BJ (cell line): ENCODE measurements at regions not wholly inside any gene's neighbourhood (a gene's known extent, or its start where the extent isn't known, plus 50 kb on each side); places are given as distances from the start of the nearest gene placed in this dataset.

Experiments
- CTCF ChIA-PET: fragments of 350-600 bp; formaldehyde crosslinking; extraction: SDS; loops from one replicate; lab custom pipeline; 2021; ENCODE audit warnings: antibody characterized with exemption, inconsistent platforms; lab: Yijun Ruan, JAX
- POLR2A ChIA-PET: fragments of 300-600 bp; sonication (Branson Sonifier 250); formaldehyde crosslinking; extraction: SDS; loops from one replicate; lab custom pipeline; 2021; ENCODE audit warnings: antibody characterized with exemption; lab: Charles Lee
- DNase-seq: peaks from one replicate; pipeline ENCODE4 v3.0.0-alpha.2; 2011; ENCODE audit warnings: low read depth
- H3K27me3 ChIP-seq: 2 replicates; pipeline ENCODE4 v1.6.0; 2011; ENCODE audit warnings: low read length; ENCODE audit not compliant: control insufficient read depth, insufficient read depth
- H3K36me3 ChIP-seq: 2 replicates; pipeline ENCODE4 v1.5.1; 2011; ENCODE audit warnings: low read length; ENCODE audit not compliant: control insufficient read depth, insufficient read depth
- H3K4me3 ChIP-seq: 2 replicates; pipeline ENCODE4 v1.5.1; 2011; ENCODE audit warnings: low read depth, mild to moderate bottlenecking, control low read depth, low read length
- CTCF ChIP-seq: IDR thresholded peaks from 2 replicates; pipeline ENCODE4 v1.5.1; 2011; ENCODE audit warnings: low read depth, mild to moderate bottlenecking, control low read depth, inconsistent platforms, low read length, moderate library complexity; ENCODE audit not compliant: insufficient read depth

GRCh38 chr6:126761854-126762253 lies 356.6 kb upstream of the RSPO3 start:
- no peak for TF ChIP-seq CTCF
- H3K27me3 ChIP-seq = no peaks in the 10 kb centered on the region
- ChIA-PET CTCF (interaction anchor here (0.7 kb wide), 1 partner anchor 20 kb away, joined by 3 read pairs; no protein-coding TSS in a partner anchor), POLR2A (interaction anchor here (0.5 kb wide), 1 partner anchor 112 kb away, joined by 3 read pairs; no protein-coding TSS in a partner anchor)
- no peak overlapping the region for H3K4me3 ChIP-seq
- no peaks in the 10 kb centered on the region for H3K36me3 ChIP-seq
- DNase-seq = no peak

- ChIA-PET POLR2A (no interaction called here), CTCF (no interaction called here)
- no peak for DNase-seq
- Histone ChIP-seq H3K27me3 (no peaks in the 10 kb centered on the region), H3K36me3 (no peaks in the 10 kb centered on the region), H3K4me3 (no peak overlapping the region)
- TF ChIP-seq CTCF = no peak
These were observed 354.4 kb upstream of the RSPO3 start for GRCh38 chr6:126764104-126764503.

GRCh38 chr6:126764671-126765070 lies 353.8 kb upstream of the RSPO3 start:
- no peak for TF ChIP-seq CTCF
- DNase-seq = no peak
- no peak overlapping the region for H3K4me3 ChIP-seq
- no peaks in the 10 kb centered on the region for H3K27me3 ChIP-seq
- H3K36me3 ChIP-seq = no peaks in the 10 kb centered on the region
- ChIA-PET CTCF (no interaction called here), POLR2A (no interaction called here)

- DNase-seq = no peak
- Histone ChIP-seq H3K27me3 (no peaks in the 10 kb centered on the region), H3K36me3 (no peaks in the 10 kb centered on the region), H3K4me3 (no peak overlapping the region)
- POLR2A ChIA-PET = no interaction called here
- no peak for TF ChIP-seq CTCF
- CTCF ChIA-PET = no interaction called here
These were observed 351.7 kb upstream of the RSPO3 start for GRCh38 chr6:126766820-126767219.

- H3K4me3 ChIP-seq = no peak overlapping the region
- H3K27me3 ChIP-seq = no peaks in the 10 kb centered on the region
- ChIA-PET CTCF (no interaction called here), POLR2A (no interaction called here)
- TF ChIP-seq CTCF = no peak
- H3K36me3 ChIP-seq = no peaks in the 10 kb centered on the region
- DNase-seq = no peak
These were observed 350.8 kb upstream of the RSPO3 start for GRCh38 chr6:126767711-126768110.
